Liver (tissue), 7 donors: ENCODE measurements at regions not wholly inside any gene's neighbourhood (a gene's known extent, or its start where the extent isn't known, plus 50 kb on each side); places are given as distances from the start of the nearest gene placed in this dataset.

Source experiments
- DNase-seq: peaks from one replicate; pipeline ENCODE4 v3.0.0-alpha.2; 2017; ENCODE audit warnings: low spot score
- H3K27ac ChIP-seq, 2 donors: one replicate each; pipeline ENCODE4 v1.7.0; 2013; ENCODE audit warnings: inconsistent platforms in 2 of 2, low read length in 2 of 2, control low read depth in 1 of 2, low read depth in 1 of 2, mild to moderate bottlenecking in 1 of 2
- H3K27me3 ChIP-seq, 4 donors: one replicate each; pipeline versions ENCODE4 v1.6.1 to v1.7.0; 2013; ENCODE audit warnings: low read length in 3 of 4, inconsistent platforms in 1 of 4, mild to moderate bottlenecking in 1 of 4, moderate library complexity in 1 of 4; ENCODE audit not compliant: control insufficient read depth in 4 of 4, insufficient read depth in 4 of 4
- H3K36me3 ChIP-seq, 4 donors: one replicate each; pipeline versions ENCODE4 v1.6.1 to v1.7.0; 2013; ENCODE audit warnings: low read length in 3 of 4, mild to moderate bottlenecking in 3 of 4, low read depth in 1 of 4, moderate library complexity in 1 of 4; ENCODE audit not compliant: control insufficient read depth in 4 of 4, insufficient read depth in 3 of 4
- H3K4me1 ChIP-seq, 4 donors: one replicate each; pipeline versions ENCODE4 v1.6.1 to v1.7.0; 2013; ENCODE audit warnings: low read length in 3 of 4, mild to moderate bottlenecking in 3 of 4, moderate library complexity in 1 of 4; ENCODE audit not compliant: control insufficient read depth in 4 of 4, insufficient read depth in 4 of 4
- H3K4me3 ChIP-seq, 3 donors: one replicate each; pipeline versions ENCODE4 v1.6.1 to v1.7.0; 2013; ENCODE audit warnings: low read length in 3 of 3, control low read depth in 1 of 3, low read depth in 1 of 3, mild to moderate bottlenecking in 1 of 3
- H3K9ac ChIP-seq, 2 donors: one replicate each; pipeline ENCODE4 v1.7.0; 2013; ENCODE audit warnings: low read length in 2 of 2, mild to moderate bottlenecking in 2 of 2, moderate library complexity in 2 of 2, control low read depth in 1 of 2, low read depth in 1 of 2
- H3K9me3 ChIP-seq, 4 donors: one replicate each; pipeline versions ENCODE4 v1.6.1 to v1.7.0; 2013; ENCODE audit warnings: low read length in 3 of 4; ENCODE audit not compliant: control insufficient read depth in 4 of 4
- FOXA1 ChIP-seq: IDR thresholded peaks from 2 replicates; pipeline ENCODE4 v1.6.1; 2016; ENCODE audit warnings: antibody characterized with exemption
- FOXA2 ChIP-seq: IDR thresholded peaks from 2 replicates; pipeline ENCODE4 v1.6.1; 2016; ENCODE audit warnings: antibody characterized with exemption
- GABPA ChIP-seq, 2 donors: IDR thresholded peaks in 1 of 2; conservative IDR thresholded peaks in 1 of 2; 2 replicates each; pipeline ENCODE4 v1.6.1; 2016; ENCODE audit warnings: antibody characterized with exemption in 2 of 2, mild to moderate bottlenecking in 1 of 2, moderate library complexity in 1 of 2
- HNF4A ChIP-seq, 2 donors: conservative IDR thresholded peaks; 2 replicates each; pipeline ENCODE4 v1.6.1; 2016; ENCODE audit warnings: antibody characterized with exemption in 2 of 2, mild to moderate bottlenecking in 2 of 2
- HNF4G ChIP-seq: IDR thresholded peaks from 2 replicates; pipeline ENCODE4 v1.6.1; 2016; ENCODE audit warnings: antibody characterized with exemption
- JUND ChIP-seq, 2 donors: IDR thresholded peaks; 2 replicates each; pipeline ENCODE4 v1.6.1; 2016; ENCODE audit warnings: antibody characterized with exemption in 2 of 2
- RAD21 ChIP-seq, 2 donors: IDR thresholded peaks; 2 replicates each; pipeline ENCODE4 v1.6.1; 2016; ENCODE audit warnings: antibody characterized with exemption in 2 of 2, mild to moderate bottlenecking in 2 of 2
- SP1 ChIP-seq: IDR thresholded peaks from 2 replicates; pipeline ENCODE4 v1.6.1; 2018; ENCODE audit warnings: antibody characterized with exemption, mild to moderate bottlenecking
- YY1 ChIP-seq: IDR thresholded peaks from 2 replicates; pipeline ENCODE4 v1.6.1; 2016; ENCODE audit warnings: antibody characterized with exemption, mild to moderate bottlenecking
- WGBS: extraction: QIAGEN DNeasy Blood & Tissue Kit; methylation state at CpG from one replicate; pipeline ENCODE4 v1.1.7; 2013; 5-methylcytosine and 5-hydroxymethylcytosine counted together
- TF ChIP-seq, protein P1 (sequence below): IDR thresholded peaks from 2 replicates; pipeline ENCODE4 v1.6.1; 2016; ENCODE audit warnings: antibody characterized with exemption
- TF ChIP-seq, protein P2 (sequence below): IDR thresholded peaks from 2 replicates; pipeline ENCODE4 v1.6.1; 2016; ENCODE audit warnings: antibody characterized with exemption
- TF ChIP-seq, protein P3 (sequence below): IDR thresholded peaks from 2 replicates; pipeline ENCODE4 v1.6.1; 2016; ENCODE audit warnings: antibody characterized with exemption, mild to moderate bottlenecking
- TF ChIP-seq, protein P4 (sequence below): IDR thresholded peaks from 2 replicates; pipeline ENCODE4 v1.6.1; 2016; ENCODE audit warnings: antibody characterized with exemption
- donor health status: healthy.
- donor health status: healthy.
- donor health status: healthy.
- donor health status: healthy.

DNA sequence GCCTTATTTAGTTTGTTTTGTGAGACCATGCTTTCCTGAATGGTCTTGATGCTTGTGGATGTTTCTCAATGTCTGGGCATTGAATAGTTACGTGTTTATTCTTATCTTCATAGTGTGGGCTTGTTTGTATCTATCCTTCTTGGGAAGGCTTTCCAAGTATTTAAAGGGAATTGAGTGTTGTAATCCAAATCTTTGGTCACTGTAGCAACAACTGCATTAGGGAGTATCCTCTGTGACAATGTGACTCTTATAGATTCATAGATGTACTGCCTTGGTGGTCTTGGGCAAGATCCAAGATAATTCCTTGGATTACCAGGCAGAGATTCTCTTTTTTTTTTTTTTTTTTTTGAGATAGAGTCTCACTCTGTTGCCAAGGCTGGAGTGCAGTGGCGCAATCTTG, 598.4 kb downstream of the CBLN4 start:
- H3K27me3 ChIP-seq: no peaks in the 10 kb centered on the region
- H3K4me3 ChIP-seq: no peak overlapping the region
- H3K36me3 ChIP-seq: no peaks in the 10 kb centered on the region
- no peak for TF ChIP-seq FOXA2
- no peak for TF ChIP-seq FOXA1
- TF ChIP-seq, protein P1, sequence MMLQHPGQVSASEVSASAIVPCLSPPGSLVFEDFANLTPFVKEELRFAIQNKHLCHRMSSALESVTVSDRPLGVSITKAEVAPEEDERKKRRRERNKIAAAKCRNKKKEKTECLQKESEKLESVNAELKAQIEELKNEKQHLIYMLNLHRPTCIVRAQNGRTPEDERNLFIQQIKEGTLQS: no peak
- TF ChIP-seq, protein P2, sequence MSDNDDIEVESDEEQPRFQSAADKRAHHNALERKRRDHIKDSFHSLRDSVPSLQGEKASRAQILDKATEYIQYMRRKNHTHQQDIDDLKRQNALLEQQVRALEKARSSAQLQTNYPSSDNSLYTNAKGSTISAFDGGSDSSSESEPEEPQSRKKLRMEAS: no peak
- TF ChIP-seq YY1: no peak
- TF ChIP-seq HNF4A (conservative IDR thresholded peaks at IDR 0.05): no peak
- no peak for TF ChIP-seq GABPA (IDR thresholded peaks at IDR 0.05 in 1 of 2, conservative IDR thresholded peaks at IDR 0.05 in 1 of 2)
- TF ChIP-seq HNF4G: no peak
- H3K4me1 ChIP-seq: no peaks in the 10 kb centered on the region
- no peak overlapping the region for H3K9ac ChIP-seq
- no peak for DNase-seq
- H3K27ac ChIP-seq: no peak overlapping the region
- peaks cover 0 to 4% (median 0%) of the 10 kb centered on the region in 4 donors for H3K9me3 ChIP-seq
- 81% methylated on average over 2 of the region's 2 CpGs for WGBS

DNA sequence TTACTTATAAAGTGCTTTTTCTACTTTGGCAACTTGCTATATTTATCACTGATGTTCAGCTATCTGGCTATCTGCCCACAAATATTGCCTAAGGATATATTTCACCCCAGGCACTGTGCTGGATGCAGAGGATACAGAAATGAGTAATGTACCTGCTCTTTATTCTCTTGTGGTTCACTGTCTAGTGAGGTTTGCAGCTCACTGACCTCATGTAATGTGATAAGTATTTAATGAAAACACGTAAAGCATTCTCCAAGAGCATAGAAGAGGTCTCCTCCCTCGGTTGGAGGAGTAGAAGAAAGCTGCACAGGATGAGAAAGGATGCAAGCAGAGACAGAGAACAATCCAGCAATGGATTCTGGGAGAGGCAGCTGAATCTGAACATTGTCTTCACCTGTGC, 610.7 kb downstream of the CBLN4 start:
- DNase-seq: no peak
- no peak overlapping the region for H3K4me3 ChIP-seq
- no peak overlapping the region for H3K9ac ChIP-seq
- 47% methylated on average over 2 of the region's 2 CpGs for WGBS
- H3K27ac ChIP-seq: no peak overlapping the region
- no peaks in the 10 kb centered on the region for H3K9me3 ChIP-seq
- H3K36me3 ChIP-seq: no peaks in the 10 kb centered on the region
- H3K4me1 ChIP-seq: no peaks in the 10 kb centered on the region
- TF ChIP-seq HNF4G (no peak), GABPA (IDR thresholded peaks at IDR 0.05 in 1 of 2, conservative IDR thresholded peaks at IDR 0.05 in 1 of 2) (no peak), FOXA2 (no peak), SP1 (no peak), FOXA1 (no peak), YY1 (no peak), JUND (IDR thresholded peaks at IDR 0.05) (no peak), RAD21 (IDR thresholded peaks at IDR 0.05) (no peak)
- TF ChIP-seq, protein P3, sequence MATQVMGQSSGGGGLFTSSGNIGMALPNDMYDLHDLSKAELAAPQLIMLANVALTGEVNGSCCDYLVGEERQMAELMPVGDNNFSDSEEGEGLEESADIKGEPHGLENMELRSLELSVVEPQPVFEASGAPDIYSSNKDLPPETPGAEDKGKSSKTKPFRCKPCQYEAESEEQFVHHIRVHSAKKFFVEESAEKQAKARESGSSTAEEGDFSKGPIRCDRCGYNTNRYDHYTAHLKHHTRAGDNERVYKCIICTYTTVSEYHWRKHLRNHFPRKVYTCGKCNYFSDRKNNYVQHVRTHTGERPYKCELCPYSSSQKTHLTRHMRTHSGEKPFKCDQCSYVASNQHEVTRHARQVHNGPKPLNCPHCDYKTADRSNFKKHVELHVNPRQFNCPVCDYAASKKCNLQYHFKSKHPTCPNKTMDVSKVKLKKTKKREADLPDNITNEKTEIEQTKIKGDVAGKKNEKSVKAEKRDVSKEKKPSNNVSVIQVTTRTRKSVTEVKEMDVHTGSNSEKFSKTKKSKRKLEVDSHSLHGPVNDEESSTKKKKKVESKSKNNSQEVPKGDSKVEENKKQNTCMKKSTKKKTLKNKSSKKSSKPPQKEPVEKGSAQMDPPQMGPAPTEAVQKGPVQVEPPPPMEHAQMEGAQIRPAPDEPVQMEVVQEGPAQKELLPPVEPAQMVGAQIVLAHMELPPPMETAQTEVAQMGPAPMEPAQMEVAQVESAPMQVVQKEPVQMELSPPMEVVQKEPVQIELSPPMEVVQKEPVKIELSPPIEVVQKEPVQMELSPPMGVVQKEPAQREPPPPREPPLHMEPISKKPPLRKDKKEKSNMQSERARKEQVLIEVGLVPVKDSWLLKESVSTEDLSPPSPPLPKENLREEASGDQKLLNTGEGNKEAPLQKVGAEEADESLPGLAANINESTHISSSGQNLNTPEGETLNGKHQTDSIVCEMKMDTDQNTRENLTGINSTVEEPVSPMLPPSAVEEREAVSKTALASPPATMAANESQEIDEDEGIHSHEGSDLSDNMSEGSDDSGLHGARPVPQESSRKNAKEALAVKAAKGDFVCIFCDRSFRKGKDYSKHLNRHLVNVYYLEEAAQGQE: no peak
- TF ChIP-seq, protein P2: no peak
- H3K27me3 ChIP-seq: no peaks in the 10 kb centered on the region

DNA sequence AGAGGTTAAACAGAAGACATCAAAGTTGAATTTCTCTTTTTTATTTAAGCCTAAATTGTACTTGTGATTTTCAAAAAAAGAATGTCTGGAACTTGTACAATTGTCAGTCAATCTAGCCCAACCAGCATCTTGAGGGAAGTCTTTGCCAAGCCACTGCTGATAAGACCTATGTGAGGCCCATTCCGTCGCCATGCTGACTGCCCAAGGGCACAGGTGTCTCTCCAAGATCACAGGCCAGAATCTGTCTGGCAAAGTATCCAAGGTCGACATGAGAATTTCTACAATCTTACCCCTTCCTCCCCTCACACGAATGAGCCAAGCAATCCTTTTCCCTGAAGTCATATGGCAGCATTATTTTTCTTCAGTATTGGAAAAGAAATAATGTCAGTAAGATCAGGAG, 614.5 kb downstream of the CBLN4 start:
- Histone ChIP-seq H3K9ac (no peak overlapping the region), H3K27ac (no peak overlapping the region), H3K4me3 (no peak overlapping the region), H3K36me3 (no peaks in the 10 kb centered on the region), H3K4me1 (no peaks in the 10 kb centered on the region), H3K9me3 (no peaks in the 10 kb centered on the region), H3K27me3 (no peaks in the 10 kb centered on the region)
- no peak for DNase-seq
- TF ChIP-seq, protein P4, sequence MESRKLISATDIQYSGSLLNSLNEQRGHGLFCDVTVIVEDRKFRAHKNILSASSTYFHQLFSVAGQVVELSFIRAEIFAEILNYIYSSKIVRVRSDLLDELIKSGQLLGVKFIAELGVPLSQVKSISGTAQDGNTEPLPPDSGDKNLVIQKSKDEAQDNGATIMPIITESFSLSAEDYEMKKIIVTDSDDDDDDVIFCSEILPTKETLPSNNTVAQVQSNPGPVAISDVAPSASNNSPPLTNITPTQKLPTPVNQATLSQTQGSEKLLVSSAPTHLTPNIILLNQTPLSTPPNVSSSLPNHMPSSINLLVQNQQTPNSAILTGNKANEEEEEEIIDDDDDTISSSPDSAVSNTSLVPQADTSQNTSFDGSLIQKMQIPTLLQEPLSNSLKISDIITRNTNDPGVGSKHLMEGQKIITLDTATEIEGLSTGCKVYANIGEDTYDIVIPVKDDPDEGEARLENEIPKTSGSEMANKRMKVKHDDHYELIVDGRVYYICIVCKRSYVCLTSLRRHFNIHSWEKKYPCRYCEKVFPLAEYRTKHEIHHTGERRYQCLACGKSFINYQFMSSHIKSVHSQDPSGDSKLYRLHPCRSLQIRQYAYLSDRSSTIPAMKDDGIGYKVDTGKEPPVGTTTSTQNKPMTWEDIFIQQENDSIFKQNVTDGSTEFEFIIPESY: no peak
- TF ChIP-seq GABPA (IDR thresholded peaks at IDR 0.05 in 1 of 2, conservative IDR thresholded peaks at IDR 0.05 in 1 of 2): no peak
- 76% methylated on average over 4 of the region's 4 CpGs for WGBS
